ENCODE measurements at regions not wholly inside any gene's neighbourhood (a gene's known extent, or its start where the extent isn't known, plus 50 kb on each side); places are given as distances from the start of the nearest gene placed in this dataset.

DNA sequence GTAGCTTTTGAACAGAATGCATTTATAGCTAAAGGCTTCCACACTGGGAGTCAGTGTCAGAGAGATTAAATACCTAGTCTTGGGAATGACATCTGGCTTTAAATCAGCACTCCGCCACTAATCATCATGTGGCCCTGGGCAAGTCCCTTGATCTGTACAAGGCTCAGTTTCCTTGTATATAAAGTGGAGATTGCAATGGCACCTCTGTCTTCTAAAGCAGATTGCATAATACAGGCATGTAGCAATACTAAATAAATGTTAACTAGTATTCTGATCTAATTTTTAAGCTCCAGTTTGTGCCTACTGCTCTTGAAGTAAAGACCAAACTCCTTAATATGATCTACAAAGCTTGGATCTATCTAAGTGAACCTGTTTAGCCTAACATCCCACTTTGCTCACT lies 249.4 kb downstream of the PLPP3 start:
- TF ChIP-seq, protein P1, sequence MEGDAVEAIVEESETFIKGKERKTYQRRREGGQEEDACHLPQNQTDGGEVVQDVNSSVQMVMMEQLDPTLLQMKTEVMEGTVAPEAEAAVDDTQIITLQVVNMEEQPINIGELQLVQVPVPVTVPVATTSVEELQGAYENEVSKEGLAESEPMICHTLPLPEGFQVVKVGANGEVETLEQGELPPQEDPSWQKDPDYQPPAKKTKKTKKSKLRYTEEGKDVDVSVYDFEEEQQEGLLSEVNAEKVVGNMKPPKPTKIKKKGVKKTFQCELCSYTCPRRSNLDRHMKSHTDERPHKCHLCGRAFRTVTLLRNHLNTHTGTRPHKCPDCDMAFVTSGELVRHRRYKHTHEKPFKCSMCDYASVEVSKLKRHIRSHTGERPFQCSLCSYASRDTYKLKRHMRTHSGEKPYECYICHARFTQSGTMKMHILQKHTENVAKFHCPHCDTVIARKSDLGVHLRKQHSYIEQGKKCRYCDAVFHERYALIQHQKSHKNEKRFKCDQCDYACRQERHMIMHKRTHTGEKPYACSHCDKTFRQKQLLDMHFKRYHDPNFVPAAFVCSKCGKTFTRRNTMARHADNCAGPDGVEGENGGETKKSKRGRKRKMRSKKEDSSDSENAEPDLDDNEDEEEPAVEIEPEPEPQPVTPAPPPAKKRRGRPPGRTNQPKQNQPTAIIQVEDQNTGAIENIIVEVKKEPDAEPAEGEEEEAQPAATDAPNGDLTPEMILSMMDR (IDR thresholded peaks at IDR 0.05), result no peak
- no peak for TF ChIP-seq EZH2 (IDR thresholded peaks at IDR 0.05)

Measured in neural progenitor cell (in vitro differentiated cells).